GM19468 (cell line): ENCODE measurements at regions not wholly inside any gene's neighbourhood (a gene's known extent, or its start where the extent isn't known, plus 50 kb on each side); places are given as distances from the start of the nearest gene placed in this dataset.
"Not testable (repeated sequence)": the region's sequence is repeated elsewhere in the genome, so short reads cannot be mapped to it uniquely, and the experiment has no call there.

Experiments
- ATAC-seq: cut with Tn5 transposase; IDR thresholded peaks from one replicate; pipeline ENCODE4 v1.9.1; 2021; ENCODE audit warnings: mild to moderate bottlenecking, moderate library complexity, moderate number of reproducible peaks; ENCODE audit not compliant: unreplicated experiment; ENCODE audit errors: extremely low read depth

GRCh38 chr6:115004982-115005381 lies 662.2 kb upstream of the HS3ST5 start:
- no peak for ATAC-seq

GRCh38 chr6:115004204-115004603 lies 661.4 kb upstream of the HS3ST5 start:
- no peak for ATAC-seq

- no peak for ATAC-seq
These were observed 659.0 kb upstream of the HS3ST5 start for GRCh38 chr6:115001731-115002350.

GRCh38 chr6:115000736-115001135 lies 657.9 kb upstream of the HS3ST5 start:
- ATAC-seq: no peak

- ATAC-seq: no peak
These were observed 655.7 kb upstream of the HS3ST5 start for GRCh38 chr6:114998492-114998891.

GRCh38 chr6:114997813-114998292 lies 655.0 kb upstream of the HS3ST5 start:
- ATAC-seq: peak; percentile 74

- no peak for ATAC-seq
These were observed 652.7 kb upstream of the HS3ST5 start for GRCh38 chr6:114995526-114995925.

GRCh38 chr6:114989279-114989964 lies 646.6 kb upstream of the HS3ST5 start:
- ATAC-seq: peak; percentile 89

GRCh38 chr6:114987281-114987680 lies 644.5 kb upstream of the HS3ST5 start:
- no peak for ATAC-seq

GRCh38 chr6:114955363-114955762 lies 612.5 kb upstream of the HS3ST5 start:
- ATAC-seq: no peak

- no peak for ATAC-seq
These were observed 609.4 kb upstream of the HS3ST5 start for GRCh38 chr6:114952229-114952628.

- ATAC-seq: no peak
These were observed 602.6 kb upstream of the HS3ST5 start for GRCh38 chr6:114945392-114945791.

- no peak for ATAC-seq
These were observed 598.3 kb upstream of the HS3ST5 start for GRCh38 chr6:114941078-114941477.

- no peak for ATAC-seq
These were observed 597.4 kb upstream of the HS3ST5 start for GRCh38 chr6:114940181-114940580.

GRCh38 chr6:114939630-114940029 lies 596.8 kb upstream of the HS3ST5 start:
- ATAC-seq: no peak

- no peak for ATAC-seq
These were observed 593.3 kb upstream of the HS3ST5 start for GRCh38 chr6:114936080-114936479.

- ATAC-seq: no peak
These were observed 591.3 kb upstream of the HS3ST5 start for GRCh38 chr6:114934079-114934478.

GRCh38 chr6:114928731-114929130 lies 585.9 kb upstream of the HS3ST5 start:
- not testable (repeated sequence) for ATAC-seq

- no peak for ATAC-seq
These were observed 563.3 kb upstream of the HS3ST5 start for GRCh38 chr6:114906096-114906495.

- no peak for ATAC-seq
These were observed 554.7 kb upstream of the HS3ST5 start for GRCh38 chr6:114897536-114897935.

GRCh38 chr6:114892211-114892610 lies 549.4 kb upstream of the HS3ST5 start:
- ATAC-seq: no peak

- ATAC-seq: no peak
These were observed 545.4 kb upstream of the HS3ST5 start for GRCh38 chr6:114888241-114888640.
